Fibroblast of lung (primary cell): ENCODE measurements at regions not wholly inside any gene's neighbourhood (a gene's known extent, or its start where the extent isn't known, plus 50 kb on each side); places are given as distances from the start of the nearest gene placed in this dataset.
A peak's percentile ranks its signal among the peaks of the same experiment; 100 is the strongest.

Source experiments
- DNase-seq, 2 donors: peaks; one replicate each; pipeline versions ENCODE4 v3.0.0 to v3.0.0-alpha.2; 2010; ENCODE audit warnings: low read depth in 2 of 2
- H2AFZ ChIP-seq: 2 replicates; pipeline ENCODE4 v1.5.1; 2012; ENCODE audit warnings: low read length, control low read depth, inconsistent platforms
- H3K27ac ChIP-seq: 2 replicates; pipeline ENCODE4 v1.5.1; 2011; ENCODE audit warnings: low read length, control low read depth; ENCODE audit not compliant: insufficient read depth
- H3K27me3 ChIP-seq: 2 replicates; pipeline ENCODE4 v1.5.1; 2011; ENCODE audit warnings: mild to moderate bottlenecking, low read length; ENCODE audit not compliant: control insufficient read depth, insufficient read depth
- H3K36me3 ChIP-seq: 2 replicates; pipeline ENCODE4 v1.5.1; 2011; ENCODE audit warnings: low read length; ENCODE audit not compliant: control insufficient read depth, insufficient read depth
- H3K4me1 ChIP-seq: 2 replicates; pipeline ENCODE4 v1.5.1; 2011; ENCODE audit warnings: low read length; ENCODE audit not compliant: control insufficient read depth, insufficient read depth; ENCODE audit errors: extremely low read depth
- H3K4me2 ChIP-seq: 2 replicates; pipeline ENCODE4 v1.5.1; 2011; ENCODE audit warnings: low read length, control low read depth; ENCODE audit not compliant: insufficient read depth; ENCODE audit errors: extremely low read depth
- H3K4me3 ChIP-seq, 4 experiments: fragments of 200-600 bp in 1 of 4; sonication (generic) in 1 of 4; replicated peaks in 1 of 4; 2 replicates each; pipeline ENCODE4 v1.5.1; 2011 to 2016; ENCODE audit warnings: low read length in 4 of 4, low read depth in 3 of 4, mild to moderate bottlenecking in 3 of 4, control low read depth in 2 of 4, inconsistent platforms in 1 of 4, mixed read lengths in 1 of 4; ENCODE audit not compliant: insufficient read depth in 1 of 4; ENCODE audit errors: control extremely low read depth in 1 of 4
- H3K79me2 ChIP-seq: 2 replicates; pipeline ENCODE4 v1.5.1; 2012; ENCODE audit warnings: mild to moderate bottlenecking, low read length, inconsistent platforms; ENCODE audit not compliant: control insufficient read depth, insufficient read depth
- H3K9ac ChIP-seq: 2 replicates; pipeline ENCODE4 v1.5.1; 2011; ENCODE audit warnings: mild to moderate bottlenecking, low read length, control low read depth; ENCODE audit not compliant: insufficient read depth
- H3K9me3 ChIP-seq: 2 replicates; pipeline ENCODE4 v1.5.1; 2012; ENCODE audit warnings: low read depth, low read length; ENCODE audit not compliant: control insufficient read depth, insufficient read depth
- H4K20me1 ChIP-seq: 2 replicates; pipeline ENCODE4 v1.5.1; 2011; ENCODE audit warnings: low read length; ENCODE audit not compliant: control insufficient read depth, insufficient read depth; ENCODE audit errors: extremely low read depth
- EZH2 ChIP-seq: IDR thresholded peaks from 2 replicates; pipeline ENCODE4 v1.5.1; 2012; ENCODE audit warnings: low read length, control low read depth, mild to moderate bottlenecking; ENCODE audit errors: missing control alignments
- TF ChIP-seq, protein P1 (sequence below), 2 donors: IDR thresholded peaks in 1 of 2; conservative IDR thresholded peaks in 1 of 2; 1 replicate in 1 of 2; 2 replicates in 1 of 2; pipeline ENCODE4 v1.5.1; 2011 to 2012; ENCODE audit warnings: low read length in 2 of 2, control low read depth in 1 of 2, inconsistent platforms in 1 of 2, low read depth in 1 of 2, mild to moderate bottlenecking in 1 of 2

DNA sequence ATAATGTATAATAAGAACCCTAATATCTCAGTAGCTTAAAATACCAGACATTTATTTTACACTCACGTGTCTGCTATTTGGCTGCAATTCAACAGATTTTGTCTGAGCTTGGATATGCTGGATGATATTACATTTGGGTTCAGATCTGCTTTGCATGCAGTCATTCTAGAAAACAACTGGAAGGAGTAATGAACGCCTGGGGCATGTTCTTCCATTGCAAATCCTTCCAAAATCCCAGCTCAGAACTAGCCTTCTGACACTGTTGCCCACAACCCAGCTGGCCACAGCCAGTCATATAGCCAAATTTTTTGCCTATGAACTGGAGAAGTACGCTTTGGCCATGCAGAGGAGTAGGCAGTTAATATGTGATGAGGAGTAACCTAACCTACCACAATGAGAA, 597.8 kb upstream of the VRK2 start:
- Histone ChIP-seq H3K4me1 (no peaks in the 10 kb centered on the region), H3K27ac (no peak overlapping the region), H3K4me2 (no peak overlapping the region), H3K36me3 (no peaks in the 10 kb centered on the region), H3K9ac (no peak overlapping the region), H3K79me2 (no peaks in the 10 kb centered on the region), H2AFZ (no peak overlapping the region), H3K4me3 (no peak overlapping the region), H3K9me3 (no peaks in the 10 kb centered on the region), H3K27me3 (no peaks in the 10 kb centered on the region), H4K20me1 (no peaks in the 10 kb centered on the region)
- no peak for TF ChIP-seq EZH2
- TF ChIP-seq, protein P1, sequence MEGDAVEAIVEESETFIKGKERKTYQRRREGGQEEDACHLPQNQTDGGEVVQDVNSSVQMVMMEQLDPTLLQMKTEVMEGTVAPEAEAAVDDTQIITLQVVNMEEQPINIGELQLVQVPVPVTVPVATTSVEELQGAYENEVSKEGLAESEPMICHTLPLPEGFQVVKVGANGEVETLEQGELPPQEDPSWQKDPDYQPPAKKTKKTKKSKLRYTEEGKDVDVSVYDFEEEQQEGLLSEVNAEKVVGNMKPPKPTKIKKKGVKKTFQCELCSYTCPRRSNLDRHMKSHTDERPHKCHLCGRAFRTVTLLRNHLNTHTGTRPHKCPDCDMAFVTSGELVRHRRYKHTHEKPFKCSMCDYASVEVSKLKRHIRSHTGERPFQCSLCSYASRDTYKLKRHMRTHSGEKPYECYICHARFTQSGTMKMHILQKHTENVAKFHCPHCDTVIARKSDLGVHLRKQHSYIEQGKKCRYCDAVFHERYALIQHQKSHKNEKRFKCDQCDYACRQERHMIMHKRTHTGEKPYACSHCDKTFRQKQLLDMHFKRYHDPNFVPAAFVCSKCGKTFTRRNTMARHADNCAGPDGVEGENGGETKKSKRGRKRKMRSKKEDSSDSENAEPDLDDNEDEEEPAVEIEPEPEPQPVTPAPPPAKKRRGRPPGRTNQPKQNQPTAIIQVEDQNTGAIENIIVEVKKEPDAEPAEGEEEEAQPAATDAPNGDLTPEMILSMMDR (conservative IDR thresholded peaks at IDR 0.05 in 1 of 2, IDR thresholded peaks at IDR 0.05 in 1 of 2; ENCODE audit: low read depth in 1 of 2, low read length in 2 of 2): no peak
- no peak for DNase-seq

DNA sequence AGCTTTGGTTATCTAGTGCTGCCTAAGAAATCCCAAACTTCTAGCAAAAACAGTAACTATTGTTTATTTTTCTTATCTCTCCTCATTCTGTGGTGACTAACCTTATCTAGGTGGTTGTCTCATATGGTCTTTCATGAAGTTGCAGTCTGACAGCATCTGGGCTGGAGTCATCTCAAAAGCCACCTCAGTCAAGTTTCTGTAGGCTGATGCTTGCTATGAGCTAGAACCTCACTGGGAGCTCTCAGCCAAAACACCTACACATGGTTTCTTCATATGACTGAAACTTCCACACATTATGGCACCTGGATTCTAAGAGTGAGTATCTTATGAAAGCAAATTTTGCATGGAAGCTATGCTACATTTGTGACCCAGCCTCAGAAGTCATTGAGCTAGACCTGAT, 596.4 kb upstream of the VRK2 start:
- Histone ChIP-seq H3K79me2 (no peaks in the 10 kb centered on the region), H4K20me1 (no peaks in the 10 kb centered on the region), H3K9me3 (no peaks in the 10 kb centered on the region), H3K27me3 (no peaks in the 10 kb centered on the region), H3K4me3 (no peak overlapping the region), H3K4me2 (no peak overlapping the region), H3K36me3 (no peaks in the 10 kb centered on the region), H2AFZ (no peak overlapping the region), H3K27ac (no peak overlapping the region), H3K4me1 (no peaks in the 10 kb centered on the region), H3K9ac (no peak overlapping the region)
- TF ChIP-seq, protein P1 (conservative IDR thresholded peaks at IDR 0.05 in 1 of 2, IDR thresholded peaks at IDR 0.05 in 1 of 2; ENCODE audit: low read depth in 1 of 2, low read length in 2 of 2): no peak
- no peak for TF ChIP-seq EZH2
- DNase-seq: peak in 1 of 2 donors; percentile 6

DNA sequence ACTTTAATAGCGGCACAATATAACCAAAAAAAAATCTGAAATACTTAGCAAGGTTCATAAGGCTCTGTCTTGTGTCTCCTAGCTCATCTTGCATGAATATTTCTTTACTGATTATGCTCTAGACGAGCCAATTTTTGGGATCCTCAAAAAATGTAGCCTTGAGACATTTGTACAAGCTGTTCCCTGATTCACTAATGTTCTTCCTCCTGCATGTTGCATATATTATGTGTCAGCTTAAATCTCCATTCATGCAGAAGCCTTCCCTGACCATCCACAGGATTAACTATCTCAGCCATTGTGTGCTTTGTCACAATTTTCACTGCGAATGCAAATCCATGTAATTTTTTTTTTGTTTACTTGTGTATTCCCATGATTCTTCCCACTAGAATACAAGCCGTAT, 594.0 kb upstream of the VRK2 start:
- no peak overlapping the region for H2AFZ ChIP-seq
- no peak for TF ChIP-seq EZH2
- TF ChIP-seq, protein P1 (conservative IDR thresholded peaks at IDR 0.05 in 1 of 2, IDR thresholded peaks at IDR 0.05 in 1 of 2; ENCODE audit: low read depth in 1 of 2, low read length in 2 of 2): no peak
- H3K9ac ChIP-seq: no peak overlapping the region
- no peaks in the 10 kb centered on the region for H4K20me1 ChIP-seq
- H3K9me3 ChIP-seq: no peaks in the 10 kb centered on the region
- H3K79me2 ChIP-seq: no peaks in the 10 kb centered on the region
- no peaks in the 10 kb centered on the region for H3K27me3 ChIP-seq
- H3K4me1 ChIP-seq: no peaks in the 10 kb centered on the region
- H3K4me2 ChIP-seq: no peak overlapping the region
- DNase-seq: no peak
- H3K36me3 ChIP-seq: no peaks in the 10 kb centered on the region
- no peak overlapping the region for H3K27ac ChIP-seq
- H3K4me3 ChIP-seq: no peak overlapping the region
